ENCODE measurements at regions not wholly inside any gene's neighbourhood (a gene's known extent, or its start where the extent isn't known, plus 50 kb on each side); places are given as distances from the start of the nearest gene placed in this dataset.
"Not testable (repeated sequence)": the region's sequence is repeated elsewhere in the genome, so short reads cannot be mapped to it uniquely, and the experiment has no call there.

GRCh38 chr3:78258798-78259197 is 1218.9 kb downstream of the ROBO2 start:
- Mint-ChIP-seq H3K9me3 (no peaks in the 10 kb centered on the region), H3K4me1 (ENCODE audit: unreplicated experiment) (peaks cover 12% of the 10 kb centered on the region), H3K27me3 (no peaks in the 10 kb centered on the region), H3K27ac (no peak overlapping the region), H3K36me3 (no peaks in the 10 kb centered on the region), H3K4me3 (no peak overlapping the region)
- DNase-seq (ENCODE audit: extremely low spot score, unreplicated experiment): no peak
- no peak for TF ChIP-seq CTCF (conservative IDR thresholded peaks at IDR 0.05)

GRCh38 chr3:78260388-78260787 is 1220.5 kb downstream of the ROBO2 start:
- no peaks in the 10 kb centered on the region for H3K27me3 Mint-ChIP-seq
- DNase-seq (ENCODE audit: extremely low spot score, unreplicated experiment): no peak
- TF ChIP-seq CTCF (conservative IDR thresholded peaks at IDR 0.05): no peak
- no peaks in the 10 kb centered on the region for H3K36me3 Mint-ChIP-seq
- no peak overlapping the region for H3K4me3 Mint-ChIP-seq
- peaks cover 12% of the 10 kb centered on the region for H3K4me1 Mint-ChIP-seq (ENCODE audit: unreplicated experiment)
- no peak overlapping the region for H3K27ac Mint-ChIP-seq
- no peaks in the 10 kb centered on the region for H3K9me3 Mint-ChIP-seq

- H3K4me3 Mint-ChIP-seq; H3K27me3 Mint-ChIP-seq; DNase-seq (ENCODE audit: extremely low spot score, unreplicated experiment); H3K4me1 Mint-ChIP-seq (ENCODE audit: unreplicated experiment); H3K27ac Mint-ChIP-seq; H3K9me3 Mint-ChIP-seq; H3K36me3 Mint-ChIP-seq: not testable (repeated sequence)
These were observed 1226.7 kb downstream of the ROBO2 start for GRCh38 chr3:78266550-78266949.

GRCh38 chr3:78267235-78267634 is 1227.3 kb downstream of the ROBO2 start:
- no peak for DNase-seq (ENCODE audit: extremely low spot score, unreplicated experiment)
- no peaks in the 10 kb centered on the region for H3K27me3 Mint-ChIP-seq
- no peaks in the 10 kb centered on the region for H3K4me1 Mint-ChIP-seq (ENCODE audit: unreplicated experiment)
- H3K36me3 Mint-ChIP-seq: peaks cover 3% of the 10 kb centered on the region
- H3K4me3 Mint-ChIP-seq: no peak overlapping the region
- H3K27ac Mint-ChIP-seq: no peak overlapping the region
- TF ChIP-seq CTCF (conservative IDR thresholded peaks at IDR 0.05): no peak
- H3K9me3 Mint-ChIP-seq: no peaks in the 10 kb centered on the region

GRCh38 chr3:78268087-78268486 is 1228.2 kb downstream of the ROBO2 start:
- Mint-ChIP-seq H3K27ac (no peak overlapping the region), H3K27me3 (no peaks in the 10 kb centered on the region), H3K36me3 (peaks cover 3% of the 10 kb centered on the region), H3K4me1 (ENCODE audit: unreplicated experiment) (no peaks in the 10 kb centered on the region), H3K9me3 (no peaks in the 10 kb centered on the region), H3K4me3 (no peak overlapping the region)
- no peak for TF ChIP-seq CTCF (conservative IDR thresholded peaks at IDR 0.05)
- DNase-seq (ENCODE audit: extremely low spot score, unreplicated experiment): no peak

GRCh38 chr3:78268716-78269668 is 1229.1 kb downstream of the ROBO2 start:
- Mint-ChIP-seq H3K36me3 (peaks cover 3% of the 10 kb centered on the region), H3K4me1 (ENCODE audit: unreplicated experiment) (no peaks in the 10 kb centered on the region), H3K27ac (no peak overlapping the region), H3K27me3 (no peaks in the 10 kb centered on the region), H3K9me3 (no peaks in the 10 kb centered on the region), H3K4me3 (no peak overlapping the region)
- DNase-seq (ENCODE audit: extremely low spot score, unreplicated experiment): no peak
- TF ChIP-seq CTCF (conservative IDR thresholded peaks at IDR 0.05): no peak
